Mucosa of rectum (tissue), 2 donors: ENCODE measurements at regions not wholly inside any gene's neighbourhood (a gene's known extent, or its start where the extent isn't known, plus 50 kb on each side); places are given as distances from the start of the nearest gene placed in this dataset.
"Not testable (repeated sequence)": the region's sequence is repeated elsewhere in the genome, so short reads cannot be mapped to it uniquely, and the experiment has no call there.

Experiments used
- H3K27ac ChIP-seq, 2 donors: one replicate each; pipeline ENCODE4 v1.7.0; 2013; ENCODE audit warnings: inconsistent platforms in 2 of 2, low read depth in 2 of 2, low read length in 2 of 2
- H3K27me3 ChIP-seq, 2 donors: one replicate each; pipeline ENCODE4 v1.7.0; 2013; ENCODE audit warnings: low read length in 2 of 2; ENCODE audit not compliant: control insufficient read depth in 2 of 2, insufficient read depth in 2 of 2
- H3K36me3 ChIP-seq, 2 donors: one replicate each; pipeline ENCODE4 v1.7.0; 2013; ENCODE audit warnings: low read length in 2 of 2; ENCODE audit not compliant: control insufficient read depth in 2 of 2, insufficient read depth in 2 of 2
- H3K4me1 ChIP-seq, 2 donors: one replicate each; pipeline ENCODE4 v1.7.0; 2013; ENCODE audit warnings: low read length in 2 of 2, mild to moderate bottlenecking in 1 of 2; ENCODE audit not compliant: control insufficient read depth in 2 of 2, insufficient read depth in 2 of 2
- H3K4me3 ChIP-seq, 2 donors: one replicate each; pipeline ENCODE4 v1.7.0; 2013; ENCODE audit warnings: low read length in 2 of 2
- H3K9ac ChIP-seq, 2 donors: one replicate each; pipeline ENCODE4 v1.7.0; 2013; ENCODE audit warnings: low read length in 2 of 2, low read depth in 1 of 2, mild to moderate bottlenecking in 1 of 2
- H3K9me3 ChIP-seq, 2 donors: one replicate each; pipeline ENCODE4 v1.7.0; 2013; ENCODE audit warnings: low read length in 2 of 2; ENCODE audit not compliant: control insufficient read depth in 2 of 2
- donor health status: healthy.
- donor health status: Normal muscosa, but diverticular disease.

DNA sequence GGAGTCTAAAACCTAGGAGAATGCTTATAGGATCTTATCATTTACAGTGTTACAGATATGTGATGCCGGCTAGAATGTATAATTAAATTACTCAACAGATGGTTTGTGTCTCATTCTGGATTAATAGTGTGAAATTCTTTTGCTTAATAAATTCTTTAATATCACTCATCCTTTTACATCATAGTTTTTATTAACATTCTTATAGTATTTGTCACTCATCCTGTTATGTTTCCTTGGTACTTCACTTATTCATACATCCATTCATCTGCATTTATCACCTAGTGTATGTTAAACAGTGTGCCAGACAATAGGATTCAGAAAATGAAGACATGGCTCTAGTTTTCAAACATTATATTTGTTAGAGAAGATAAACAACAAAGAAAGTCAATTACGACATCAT is 468.7 kb downstream of the FRK start:
- Histone ChIP-seq H3K9me3 (peaks cover 0 to 3% of the 10 kb centered on the region in 2 donors), H3K4me1 (no peaks in the 10 kb centered on the region), H3K4me3 (no peak overlapping the region), H3K9ac (no peak overlapping the region), H3K27ac (no peak overlapping the region), H3K27me3 (no peaks in the 10 kb centered on the region), H3K36me3 (no peaks in the 10 kb centered on the region)

GRCh38 chr6:115589072-115589471 is 471.6 kb downstream of the FRK start:
- not testable (repeated sequence) for H3K36me3 ChIP-seq, H3K9me3 ChIP-seq, H3K9ac ChIP-seq, H3K4me1 ChIP-seq, H3K4me3 ChIP-seq, H3K27ac ChIP-seq, H3K27me3 ChIP-seq

GRCh38 chr6:115583290-115583689 is 477.4 kb downstream of the FRK start:
- H3K36me3 ChIP-seq = no peaks in the 10 kb centered on the region
- H3K9ac ChIP-seq = no peak overlapping the region
- H3K9me3 ChIP-seq = no peaks in the 10 kb centered on the region
- no peak overlapping the region for H3K27ac ChIP-seq
- H3K4me1 ChIP-seq = no peaks in the 10 kb centered on the region
- no peak overlapping the region for H3K4me3 ChIP-seq
- no peaks in the 10 kb centered on the region for H3K27me3 ChIP-seq

DNA sequence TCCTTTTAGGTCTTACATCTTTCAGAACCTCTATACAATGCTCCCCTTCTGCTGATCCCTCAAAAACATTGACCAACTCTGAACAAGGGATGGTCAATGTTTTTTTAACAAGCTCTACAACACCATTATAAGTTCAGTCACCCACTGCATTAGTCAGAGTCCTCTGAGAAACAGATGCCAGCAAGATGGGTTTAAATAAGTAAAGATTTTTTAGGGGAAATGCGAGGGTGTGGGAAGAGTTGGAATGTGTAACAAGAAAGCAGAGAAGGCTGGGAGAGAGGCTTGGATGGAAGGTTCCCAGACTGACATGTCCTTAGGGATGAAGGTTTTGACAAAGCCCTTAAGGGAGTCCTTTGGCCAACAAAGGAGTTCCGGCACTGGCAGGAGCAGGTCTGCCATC is 478.3 kb downstream of the FRK start:
- no peak overlapping the region for H3K4me3 ChIP-seq
- H3K27me3 ChIP-seq = no peaks in the 10 kb centered on the region
- H3K9ac ChIP-seq = no peak overlapping the region
- H3K27ac ChIP-seq = no peak overlapping the region
- H3K9me3 ChIP-seq = no peaks in the 10 kb centered on the region
- no peaks in the 10 kb centered on the region for H3K4me1 ChIP-seq
- no peaks in the 10 kb centered on the region for H3K36me3 ChIP-seq

DNA sequence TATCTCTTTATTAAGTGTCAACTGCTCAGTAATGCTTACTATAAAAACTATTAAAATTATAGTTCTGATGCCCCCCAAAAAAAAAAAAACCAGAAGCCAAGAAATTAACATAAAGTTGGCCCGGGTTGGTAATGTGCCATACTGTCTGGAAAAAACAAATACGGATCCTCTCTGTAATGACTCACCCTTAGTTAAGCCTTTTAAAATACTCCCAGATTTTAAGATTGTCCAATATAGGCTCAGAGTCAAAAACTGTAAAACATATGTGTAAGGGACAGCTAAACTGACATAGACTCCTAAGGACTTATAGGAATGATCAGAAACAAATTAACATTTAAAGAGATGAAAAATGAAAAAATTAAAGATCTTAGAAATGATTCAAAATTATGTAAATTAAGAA is 481.1 kb downstream of the FRK start:
- not testable (repeated sequence) for H3K4me3 ChIP-seq, H3K9me3 ChIP-seq, H3K27me3 ChIP-seq, H3K36me3 ChIP-seq, H3K27ac ChIP-seq, H3K9ac ChIP-seq, H3K4me1 ChIP-seq

GRCh38 chr6:115577270-115577669 is 483.4 kb downstream of the FRK start:
- Histone ChIP-seq H3K36me3 (no peaks in the 10 kb centered on the region), H3K9me3 (no peaks in the 10 kb centered on the region), H3K9ac (no peak overlapping the region)

GRCh38 chr6:115575285-115575684 is 485.4 kb downstream of the FRK start:
- Histone ChIP-seq H3K27me3 (no peaks in the 10 kb centered on the region), H3K36me3 (no peaks in the 10 kb centered on the region), H3K9me3 (no peaks in the 10 kb centered on the region), H3K4me3 (no peak overlapping the region), H3K9ac (no peak overlapping the region), H3K27ac (no peak overlapping the region), H3K4me1 (no peaks in the 10 kb centered on the region)

More at GRCh38 chr6:115577270-115577669, 483.4 kb downstream of the FRK start:
- H3K4me1 ChIP-seq = no peaks in the 10 kb centered on the region
- no peak overlapping the region for H3K4me3 ChIP-seq
- no peaks in the 10 kb centered on the region for H3K27me3 ChIP-seq
- H3K27ac ChIP-seq = no peak overlapping the region

DNA sequence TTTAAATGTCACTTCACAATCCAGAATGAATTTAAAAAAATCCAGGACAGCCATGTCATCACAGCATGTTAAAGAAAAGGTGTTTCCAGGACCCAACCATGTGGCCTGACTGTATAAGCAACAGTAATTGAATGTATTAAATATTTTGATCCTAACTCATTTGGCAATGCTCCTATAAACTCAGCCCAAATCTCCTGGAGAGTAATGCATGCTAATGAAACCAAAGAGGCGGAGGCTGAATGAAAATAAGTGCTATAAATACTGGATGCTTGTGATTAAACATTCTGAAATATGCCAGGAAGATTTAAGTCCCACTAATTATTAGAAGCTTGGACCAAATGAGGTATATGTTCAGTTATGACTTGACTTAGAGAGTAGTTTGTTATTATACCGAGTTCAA is 486.8 kb downstream of the FRK start:
- Histone ChIP-seq H3K4me1 (no peaks in the 10 kb centered on the region), H3K9me3 (peaks cover 0 to 3% of the 10 kb centered on the region in 2 donors), H3K4me3 (no peak overlapping the region), H3K27me3 (no peaks in the 10 kb centered on the region), H3K27ac (no peak overlapping the region), H3K36me3 (no peaks in the 10 kb centered on the region), H3K9ac (no peak overlapping the region)

- H3K36me3 ChIP-seq = no peaks in the 10 kb centered on the region
- no peaks in the 10 kb centered on the region for H3K27me3 ChIP-seq
- H3K4me1 ChIP-seq = no peaks in the 10 kb centered on the region
- H3K27ac ChIP-seq = no peak overlapping the region
- H3K4me3 ChIP-seq = no peak overlapping the region
- peaks cover 0 to 5% of the 10 kb centered on the region in 2 donors for H3K9me3 ChIP-seq
- H3K9ac ChIP-seq = no peak overlapping the region
Observed at GRCh38 chr6:115570331-115570730, 490.4 kb downstream of the FRK start.

GRCh38 chr6:115554060-115554459 is 506.6 kb downstream of the FRK start:
- no peak overlapping the region for H3K9ac ChIP-seq
- H3K27me3 ChIP-seq = no peaks in the 10 kb centered on the region
- no peak overlapping the region for H3K27ac ChIP-seq
- H3K4me1 ChIP-seq = no peaks in the 10 kb centered on the region
- H3K9me3 ChIP-seq = no peaks in the 10 kb centered on the region
- no peak overlapping the region for H3K4me3 ChIP-seq
- H3K36me3 ChIP-seq = no peaks in the 10 kb centered on the region

- H3K9ac ChIP-seq = no peak overlapping the region
- H3K4me3 ChIP-seq = no peak overlapping the region
- no peak overlapping the region for H3K27ac ChIP-seq
- no peaks in the 10 kb centered on the region for H3K27me3 ChIP-seq
- no peaks in the 10 kb centered on the region for H3K9me3 ChIP-seq
- H3K36me3 ChIP-seq = no peaks in the 10 kb centered on the region
- H3K4me1 ChIP-seq = no peaks in the 10 kb centered on the region
Observed at GRCh38 chr6:115551527-115551926, 509.2 kb downstream of the FRK start.
